DMS53 (cell line): ENCODE measurements at regions not wholly inside any gene's neighbourhood (a gene's known extent, or its start where the extent isn't known, plus 50 kb on each side); places are given as distances from the start of the nearest gene placed in this dataset.
A peak's percentile ranks its signal among the peaks of the same experiment; 100 is the strongest.
"Not testable (repeated sequence)": the region's sequence is repeated elsewhere in the genome, so short reads cannot be mapped to it uniquely, and the experiment has no call there.

ENCODE experiments used
- DNase-seq: peaks from one replicate; lab custom pipeline; 2025; lab: John Stamatoyannopoulos, UW

DNA sequence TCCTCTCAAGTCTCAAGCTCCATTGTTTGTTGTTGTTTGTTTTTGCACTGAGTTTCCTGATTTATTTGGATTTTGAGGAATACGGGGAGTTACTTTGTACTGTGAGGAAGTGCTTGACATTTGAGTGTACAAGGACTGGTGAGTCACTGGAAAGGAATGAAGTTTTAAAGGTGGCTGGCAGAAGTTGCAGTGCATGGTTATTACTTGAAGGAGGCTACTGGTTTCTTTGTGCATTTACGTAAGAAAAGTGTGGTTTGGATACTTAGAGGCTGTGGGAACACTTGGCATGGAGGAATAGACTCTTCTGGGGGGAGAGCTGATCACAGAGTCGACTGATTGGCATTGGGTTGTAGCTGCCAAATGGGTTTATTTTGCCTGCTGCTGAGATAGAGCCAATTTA is 919.0 kb downstream of the TAF11L14 start:
- DNase-seq = peak; percentile 37

DNA sequence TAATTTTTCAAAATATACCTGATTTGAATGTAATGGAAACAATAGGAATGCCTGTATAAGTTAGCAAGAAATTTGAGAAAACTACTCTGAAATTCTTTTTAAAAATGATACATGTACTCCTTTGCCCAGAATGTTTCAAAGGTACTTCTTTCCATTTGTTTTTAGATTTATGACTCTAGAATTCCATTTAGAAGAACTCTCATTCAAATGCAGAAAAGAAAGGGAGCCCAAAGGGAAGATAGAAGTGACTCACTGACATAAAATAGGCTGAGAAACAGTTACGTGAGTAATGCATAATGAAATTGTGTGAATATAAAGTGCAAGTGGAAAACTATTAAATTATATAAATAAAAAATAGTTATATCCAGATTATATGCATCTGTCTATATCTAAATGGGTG is 926.3 kb downstream of the TAF11L14 start:
- DNase-seq = no peak

DNA sequence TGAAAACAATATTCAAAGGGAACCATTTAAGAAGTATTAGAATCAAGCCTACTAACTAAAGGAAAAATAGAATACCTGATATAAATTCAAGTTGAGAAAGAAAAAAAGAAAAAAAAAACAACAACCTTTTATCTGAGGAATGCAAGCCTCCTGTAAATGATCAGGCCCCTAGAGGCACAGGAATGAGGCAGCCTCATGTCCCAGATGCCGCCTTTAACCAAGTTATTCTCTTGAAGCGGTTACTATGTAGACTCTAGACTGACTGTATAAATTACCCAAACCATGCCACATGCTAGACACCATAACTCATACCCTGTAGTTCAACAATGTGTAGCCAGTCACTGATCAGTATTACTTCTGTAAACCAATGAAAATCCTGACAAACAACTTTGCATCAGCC is 929.6 kb downstream of the TAF11L14 start:
- no peak for DNase-seq

DNA sequence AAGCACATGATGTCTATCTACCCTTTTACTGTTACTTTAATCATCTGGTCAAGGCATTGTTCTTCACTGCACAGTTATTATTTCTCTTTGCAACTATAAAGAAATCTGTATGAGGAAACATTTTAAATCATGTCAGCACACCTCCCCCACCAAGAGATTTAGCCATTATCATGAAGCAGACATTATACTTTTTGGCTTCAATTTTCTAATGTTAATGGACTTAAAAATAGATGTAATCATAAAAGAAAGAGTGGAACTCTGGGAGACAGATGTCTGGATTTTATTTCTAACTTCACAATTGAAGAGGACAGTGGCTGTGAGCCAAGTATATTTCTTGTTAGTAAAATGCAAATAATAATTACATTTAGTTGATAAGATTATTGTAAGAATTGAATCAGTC is 932.4 kb downstream of the TAF11L14 start:
- DNase-seq = no peak

DNA sequence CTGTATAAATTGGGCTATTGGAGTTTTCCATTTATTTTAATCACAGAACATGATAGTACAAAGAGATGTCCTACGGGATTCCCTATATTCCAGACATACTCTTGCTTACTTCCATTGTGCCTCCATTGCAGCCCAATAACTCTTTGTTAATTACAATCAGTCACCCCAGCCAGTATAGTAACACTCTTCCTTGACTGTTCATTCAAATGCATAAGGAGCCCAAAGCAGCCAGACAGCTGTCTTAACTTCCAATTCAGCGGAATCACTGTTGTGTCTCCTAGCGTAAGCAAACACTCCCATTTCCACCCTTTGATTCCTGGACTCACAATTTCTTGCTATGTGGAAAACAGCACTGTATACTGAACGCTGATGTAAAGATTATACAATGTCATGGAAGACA is 942.3 kb downstream of the TAF11L14 start:
- DNase-seq = no peak

DNA sequence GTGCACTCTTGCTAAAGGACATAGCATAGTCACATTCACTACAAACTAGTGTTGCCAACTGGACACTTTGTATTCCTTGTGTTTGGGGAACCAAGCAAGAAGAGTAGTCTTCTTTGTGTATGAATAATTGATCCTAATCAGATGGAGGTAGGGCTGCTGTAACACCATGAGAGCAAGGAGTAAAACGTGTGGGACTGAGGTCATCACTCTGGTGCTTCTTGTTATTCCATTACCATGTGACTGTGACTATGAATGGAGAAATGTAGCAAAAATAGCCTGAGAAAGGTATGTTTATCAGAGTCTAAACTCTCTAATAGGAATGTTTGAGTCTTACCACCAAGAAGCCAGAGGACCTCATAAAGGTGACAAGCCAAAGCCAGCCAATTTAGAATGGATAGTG is 966.9 kb downstream of the TAF11L14 start:
- DNase-seq = no peak

DNA sequence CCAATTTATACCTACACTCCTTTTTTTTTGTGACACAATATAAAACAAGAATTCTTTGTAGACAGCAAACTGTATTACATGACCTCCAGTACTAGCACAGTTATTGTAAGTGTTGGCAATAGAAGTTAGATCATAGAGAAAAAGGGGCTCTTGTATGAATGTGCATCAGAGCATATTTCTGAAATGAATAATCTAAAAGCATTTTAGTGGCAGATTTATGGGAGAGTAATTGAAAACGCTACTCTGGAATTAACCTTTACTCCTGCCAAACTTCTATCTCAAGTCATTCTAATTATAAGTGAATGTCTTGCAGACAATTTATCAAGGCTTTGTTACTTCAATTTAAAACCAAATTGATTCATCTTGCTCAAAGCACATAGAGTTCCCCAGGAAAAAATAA is 968.1 kb downstream of the TAF11L14 start:
- DNase-seq = no peak

DNA sequence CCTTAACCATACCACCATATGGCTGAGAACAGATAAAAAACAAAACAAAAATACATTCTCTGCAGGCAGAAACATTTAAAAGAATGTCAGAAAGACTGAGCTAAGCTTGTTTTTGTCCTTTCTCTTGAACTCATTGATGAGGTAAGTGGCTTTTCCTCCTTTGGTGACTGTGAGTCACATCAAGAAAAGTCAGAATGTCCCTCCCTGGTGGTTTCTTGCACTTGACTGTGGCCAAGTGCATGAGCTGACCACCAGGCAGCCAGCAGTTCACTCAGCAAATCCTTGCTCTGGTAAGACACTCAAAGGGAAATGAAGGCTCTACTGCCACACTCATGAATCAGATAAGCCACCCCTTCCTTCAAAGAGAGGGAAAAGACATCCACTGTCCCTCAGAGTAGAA is 970.9 kb downstream of the TAF11L14 start:
- no peak for DNase-seq

DNA sequence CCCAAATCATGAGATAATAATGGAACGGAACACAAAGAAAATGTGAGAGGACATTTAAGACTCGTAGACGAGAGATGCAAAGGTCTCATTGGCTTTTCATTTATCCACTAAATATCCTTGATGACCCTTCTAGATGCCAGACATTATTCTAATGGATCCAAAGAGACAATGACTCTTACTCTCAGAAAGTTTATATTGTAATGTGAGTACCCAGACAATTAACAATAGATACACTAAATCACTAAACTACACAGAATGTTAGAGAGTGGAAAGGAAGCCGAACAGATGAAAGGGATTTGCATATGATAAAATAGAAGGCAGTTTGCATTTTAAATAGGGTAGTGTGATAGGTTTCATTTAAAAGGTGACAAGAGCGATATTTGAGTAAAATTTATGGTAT is 973.3 kb downstream of the TAF11L14 start:
- DNase-seq = no peak

DNA sequence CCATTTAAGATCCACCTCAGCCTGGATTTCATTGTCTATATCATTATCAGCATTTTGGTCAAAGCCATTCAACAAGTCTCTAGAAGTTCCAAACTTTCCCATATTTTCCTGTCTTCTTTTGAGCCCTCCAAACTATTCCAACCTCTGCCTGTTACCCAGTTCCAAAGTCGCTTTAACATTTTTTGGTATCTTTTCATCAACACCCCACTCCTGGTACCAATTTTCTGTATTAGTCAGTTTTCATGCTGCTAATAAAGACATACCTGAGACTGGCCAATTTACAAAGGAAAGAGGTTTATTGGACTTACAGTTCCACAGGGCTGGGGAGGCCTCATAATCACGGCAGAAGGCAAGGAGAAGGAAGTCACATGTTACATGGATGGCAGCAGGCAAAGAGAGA is 982.9 kb downstream of the TAF11L14 start:
- DNase-seq = not testable (repeated sequence)

DNA sequence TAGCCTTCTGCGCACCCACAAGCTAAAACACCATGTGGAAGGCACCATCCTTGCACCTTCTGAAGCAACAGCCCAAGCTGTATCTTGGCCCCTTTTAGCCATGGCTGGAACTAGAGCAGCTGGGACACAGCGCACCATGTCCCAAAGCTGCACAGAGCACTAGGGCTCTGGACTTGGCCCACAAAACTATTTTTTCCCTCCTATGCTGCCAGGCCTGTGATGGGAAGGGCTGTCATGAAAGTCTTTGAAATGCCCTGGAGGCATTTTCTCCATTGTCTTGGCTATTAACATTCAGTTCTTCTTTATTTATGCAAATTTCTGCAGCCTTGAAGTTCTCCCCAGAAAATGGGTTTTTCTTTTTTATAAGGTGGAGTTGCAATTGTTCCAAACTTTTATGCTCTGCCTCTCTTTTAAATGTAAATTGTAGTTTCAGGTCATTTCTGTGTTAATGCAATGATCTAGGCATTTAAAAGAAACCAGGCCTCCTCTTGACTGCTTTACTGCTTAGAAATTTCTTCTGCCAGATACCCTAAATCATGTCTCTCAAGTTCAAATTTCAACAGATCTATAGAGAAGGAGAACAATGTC is 996.3 kb downstream of the TAF11L14 start:
- no peak for DNase-seq

DNA sequence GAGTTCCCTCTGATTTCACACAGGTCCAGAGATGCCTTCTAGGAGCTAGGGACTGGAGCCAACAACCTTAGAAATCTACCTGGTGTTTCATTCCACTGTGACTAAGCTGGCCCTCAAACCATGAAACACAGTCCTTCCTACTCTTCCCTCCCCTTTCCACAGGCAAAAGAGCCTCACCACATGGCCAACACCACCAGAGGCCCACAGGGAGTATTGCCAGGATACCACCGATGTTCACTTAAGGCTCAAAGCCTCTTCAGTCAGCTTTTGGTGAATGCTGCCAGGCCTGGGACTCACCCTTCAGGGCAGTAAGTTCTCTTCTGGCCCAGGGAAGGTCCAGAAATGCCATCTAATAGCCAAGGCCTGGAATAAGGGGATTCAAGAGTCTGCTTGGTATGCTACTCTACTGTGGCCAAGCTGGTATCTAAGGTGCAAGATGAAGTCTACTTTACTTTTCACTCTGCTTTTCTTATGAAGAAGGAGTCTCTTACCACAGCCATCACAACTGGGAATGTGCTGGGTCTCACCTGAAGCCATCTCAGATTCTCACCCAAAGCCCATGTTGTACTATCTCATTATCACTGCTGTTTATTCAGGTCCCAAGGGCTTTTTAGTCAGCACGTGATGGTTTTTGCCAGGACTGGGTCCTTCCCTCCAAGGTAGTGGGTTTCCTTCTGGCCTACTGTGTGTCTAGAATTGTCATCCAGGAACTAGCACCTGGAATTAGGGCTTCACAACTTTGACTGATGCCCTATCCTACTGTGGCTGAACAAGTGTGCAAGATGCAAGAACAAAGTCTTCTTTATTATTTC is 1018.4 kb downstream of the TAF11L14 start:
- DNase-seq = no peak

DNA sequence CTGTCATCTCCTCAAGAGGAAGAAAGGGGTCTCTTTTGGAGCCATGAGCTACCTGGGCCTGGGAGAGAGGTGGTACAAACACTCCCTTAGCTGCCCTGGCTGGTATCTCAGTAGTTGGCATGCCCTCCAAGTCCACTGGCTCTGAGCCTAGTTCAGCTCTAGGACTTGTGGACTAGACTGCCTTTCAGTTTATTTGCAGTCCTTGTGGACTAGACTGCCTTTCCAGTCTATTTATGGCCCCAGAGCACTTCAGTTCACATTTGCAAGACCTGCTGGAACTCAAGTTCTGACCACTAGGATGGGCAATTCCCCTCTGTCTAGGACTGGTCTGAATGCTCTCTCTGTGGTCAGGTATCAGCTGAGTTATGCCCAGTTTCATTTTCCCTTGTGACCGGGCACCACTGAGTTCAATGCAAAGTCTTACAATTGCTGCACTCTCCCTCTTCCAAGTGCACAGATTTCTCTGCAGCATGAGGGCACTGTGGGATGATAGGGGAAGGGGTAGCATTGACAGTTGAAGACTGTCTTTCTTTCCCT is 1019.0 kb downstream of the TAF11L14 start:
- no peak for DNase-seq

DNA sequence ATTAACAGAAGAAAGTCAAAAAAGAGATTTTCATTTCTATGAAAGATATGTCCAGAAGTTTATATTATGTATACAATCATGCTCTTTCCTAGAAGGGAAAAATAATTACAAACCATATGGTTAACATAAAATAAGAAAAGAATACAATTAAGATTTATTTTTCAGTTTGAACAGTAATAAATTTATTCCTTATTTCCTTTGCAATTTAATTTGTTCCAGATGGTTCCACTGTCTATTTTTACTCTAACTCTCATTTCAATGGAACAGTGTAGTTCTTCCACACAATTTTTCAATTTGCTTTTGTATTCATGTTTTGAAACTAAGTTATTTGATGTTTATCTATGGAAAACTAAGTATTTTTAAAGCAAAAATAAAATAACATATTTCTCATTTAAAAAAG is 1026.3 kb downstream of the TAF11L14 start:
- no peak for DNase-seq

DNA sequence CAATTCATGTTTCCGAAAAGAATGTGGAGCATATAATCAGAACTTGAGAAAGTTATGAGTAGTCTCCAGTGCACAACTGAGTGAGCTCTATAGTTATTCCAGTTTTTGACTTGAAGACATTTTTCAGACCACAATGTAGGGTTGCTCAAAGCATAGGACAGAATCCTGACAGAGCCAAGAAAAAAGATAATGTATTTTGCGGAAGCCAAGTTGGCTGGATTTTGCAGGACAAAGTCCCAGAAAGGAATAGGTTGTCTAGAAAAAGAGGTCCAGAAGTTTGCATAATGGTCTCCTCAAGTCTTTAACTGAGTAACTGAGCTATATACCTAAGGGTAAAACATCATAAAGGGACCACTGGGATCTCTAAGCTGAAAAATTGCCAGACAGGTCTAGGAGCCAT is 1028.0 kb downstream of the TAF11L14 start:
- no peak for DNase-seq

DNA sequence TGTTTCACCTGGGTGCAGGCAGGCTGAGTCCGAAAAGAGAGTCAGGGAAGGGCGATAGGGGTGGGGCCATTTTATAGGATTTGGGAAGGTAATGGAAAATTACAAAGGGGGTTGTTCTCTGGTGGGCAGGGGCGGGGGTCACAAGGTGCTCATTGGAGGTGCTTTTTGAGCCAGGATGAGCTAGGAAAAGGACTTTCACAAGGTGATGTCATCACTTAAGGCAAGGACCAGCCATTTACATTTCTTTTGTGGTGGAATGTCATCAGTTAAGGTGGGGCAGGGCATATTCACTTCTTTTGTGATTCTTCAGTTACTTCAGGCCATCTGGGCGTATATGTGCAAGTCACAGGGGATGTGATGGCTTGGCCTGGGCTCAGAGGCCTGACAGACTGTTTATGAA is 1040.0 kb downstream of the TAF11L14 start:
- not testable (repeated sequence) for DNase-seq

DNA sequence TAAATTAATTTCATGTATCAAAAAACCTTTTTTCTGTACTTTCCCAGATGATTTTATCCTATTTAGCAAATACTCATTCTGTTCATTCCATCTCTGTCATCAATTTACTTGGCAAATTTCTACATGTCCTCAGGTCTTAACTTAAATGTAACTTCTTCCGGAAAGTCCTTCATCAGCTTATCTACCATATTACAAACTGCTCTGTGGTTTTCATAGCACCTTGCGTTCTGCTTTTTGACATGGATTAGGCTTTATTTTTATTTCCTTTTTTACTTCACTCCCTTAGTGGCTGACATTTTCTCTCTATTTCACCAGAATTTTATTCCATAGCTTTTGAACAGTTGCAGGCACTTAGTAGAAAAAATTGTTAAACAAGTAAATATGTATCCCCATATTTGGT is 1040.8 kb downstream of the TAF11L14 start:
- DNase-seq = no peak

DNA sequence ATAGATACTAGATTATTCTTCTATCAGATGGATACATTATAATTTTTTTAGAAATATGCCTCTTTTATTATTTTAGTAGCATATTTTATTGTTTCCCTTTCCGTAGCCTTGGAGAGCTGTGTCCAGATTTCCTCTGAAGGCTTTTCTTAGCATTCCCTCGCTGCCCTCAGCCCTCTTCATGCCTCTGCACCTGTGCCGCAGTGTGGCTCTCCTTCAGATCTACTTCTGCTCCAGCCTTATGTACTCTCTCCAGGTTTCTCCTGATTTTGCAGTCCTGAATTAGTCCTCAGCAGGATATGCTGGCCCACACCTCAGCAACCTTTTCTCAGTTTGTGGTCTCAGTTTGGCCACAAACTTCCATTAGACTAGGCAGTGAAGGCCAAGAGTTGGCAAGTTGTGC is 1052.0 kb downstream of the TAF11L14 start:
- no peak for DNase-seq

DNA sequence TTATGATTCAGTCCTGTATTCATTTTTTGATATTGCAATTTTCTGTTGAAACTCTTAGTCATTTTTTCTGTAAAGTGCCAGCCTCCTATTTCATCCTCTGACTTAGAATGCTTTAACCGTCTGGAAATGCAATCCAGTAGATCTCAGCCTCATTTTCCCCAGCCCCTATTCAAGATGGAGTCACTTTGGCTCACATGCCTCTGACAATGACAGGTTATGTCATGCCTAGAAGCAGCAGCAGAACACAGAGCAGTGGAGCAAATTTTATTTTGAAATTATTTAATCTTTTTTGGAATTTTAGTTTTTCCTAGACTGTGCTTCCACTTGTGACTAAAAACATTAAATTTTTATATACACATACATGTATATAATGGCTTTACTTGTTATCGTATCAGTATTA is 1053.2 kb downstream of the TAF11L14 start:
- no peak for DNase-seq

DNA sequence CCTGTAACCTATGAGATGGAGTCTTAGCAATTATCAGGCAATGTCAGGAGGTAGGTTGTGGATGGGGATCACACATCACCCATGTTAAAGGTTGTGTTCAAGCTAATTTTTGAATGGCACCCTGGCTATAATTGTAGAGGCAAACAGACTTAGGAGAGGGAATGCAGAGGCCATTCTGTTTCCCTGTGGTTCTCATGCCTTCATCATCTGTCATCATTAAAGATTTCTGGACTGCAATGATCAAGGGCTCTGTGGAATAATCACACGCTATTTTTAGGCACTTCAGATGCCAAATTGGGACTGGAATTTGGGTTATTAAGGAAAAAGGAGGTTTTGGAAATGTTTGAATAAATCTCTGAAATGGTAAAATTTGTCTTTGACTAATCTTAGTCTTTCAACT is 1065.4 kb downstream of the TAF11L14 start:
- DNase-seq = no peak

DNA sequence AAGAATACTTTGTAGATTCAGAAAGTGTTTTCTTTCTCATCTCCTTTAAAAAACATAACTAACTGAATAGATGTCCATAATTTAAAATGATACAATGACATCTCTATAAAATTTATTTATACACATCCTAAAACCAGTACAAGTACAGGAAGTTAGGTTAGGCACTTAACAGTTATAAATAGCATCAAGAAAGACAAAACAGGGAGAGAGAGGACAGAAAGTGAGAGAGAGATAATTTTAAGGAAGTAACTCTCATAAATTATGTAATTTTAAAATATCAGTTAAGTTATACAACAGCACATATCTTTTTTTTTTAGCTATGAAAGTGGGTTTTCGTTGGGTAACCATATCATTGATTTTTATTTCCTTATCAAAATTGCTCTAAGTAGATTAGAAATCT is 1068.6 kb downstream of the TAF11L14 start:
- no peak for DNase-seq

DNA sequence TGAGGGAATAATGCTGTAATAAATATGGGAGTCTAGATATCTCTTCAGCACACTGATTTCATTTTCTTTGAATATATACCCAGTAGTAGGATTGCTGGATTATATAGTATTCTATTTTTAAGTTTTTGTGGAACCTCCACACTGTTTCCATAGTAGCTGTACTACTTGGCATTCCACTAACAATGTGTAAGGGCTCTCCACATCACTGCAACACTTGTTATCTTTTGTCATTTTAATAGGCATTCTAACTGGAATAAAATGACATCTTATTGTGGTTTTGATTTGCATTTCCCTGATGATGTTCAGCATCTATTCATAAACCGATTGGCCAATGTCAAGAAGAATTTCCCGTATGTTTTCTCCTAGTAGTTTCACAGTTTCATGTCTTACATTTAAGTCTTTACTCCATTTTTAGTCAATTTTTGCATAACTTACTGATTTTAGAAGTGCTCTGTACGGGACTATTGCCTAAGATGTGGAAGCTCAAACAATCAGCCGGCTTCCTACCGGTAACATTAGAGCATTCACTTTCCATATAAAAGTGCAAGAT is 1078.8 kb downstream of the TAF11L14 start:
- DNase-seq = no peak

DNA sequence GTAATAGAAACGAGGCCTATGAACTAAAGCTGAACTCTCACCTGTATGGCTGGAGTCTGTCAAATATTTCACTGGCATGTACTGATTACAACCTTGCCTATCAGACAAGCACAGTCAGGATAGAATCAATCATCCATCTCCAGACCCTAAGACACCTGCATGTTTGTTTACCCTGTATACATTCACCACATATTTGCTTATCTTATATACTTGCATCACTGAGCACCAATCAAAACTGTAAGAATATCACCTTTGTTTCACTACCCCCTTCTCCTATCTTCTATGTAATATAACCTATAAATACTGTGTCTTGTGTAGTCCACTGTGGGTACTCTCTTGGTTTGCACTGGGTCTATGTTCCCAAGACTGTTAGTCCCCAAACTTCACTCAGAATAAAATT is 1085.7 kb downstream of the TAF11L14 start:
- DNase-seq = peak; percentile 16
